Kidney tubule cell (primary cell): ENCODE measurements at regions not wholly inside any gene's neighbourhood (a gene's known extent, or its start where the extent isn't known, plus 50 kb on each side); places are given as distances from the start of the nearest gene placed in this dataset.
"Not testable (repeated sequence)": the region's sequence is repeated elsewhere in the genome, so short reads cannot be mapped to it uniquely, and the experiment has no call there.

Experiments used
- DNase-seq: peaks from one replicate; pipeline ENCODE4 v3.0.0-alpha.2; 2018; ENCODE audit warnings: low spot score

GRCh38 chrX:18102006-18102405 is 118.7 kb downstream of the BEND2 start:
- DNase-seq: no peak

GRCh38 chrX:18101087-18101486 is 119.6 kb downstream of the BEND2 start:
- no peak for DNase-seq

GRCh38 chrX:18099745-18100144 is 120.9 kb downstream of the BEND2 start:
- peak; percentile 18 for DNase-seq

- DNase-seq: no peak
These were observed 121.9 kb downstream of the BEND2 start for GRCh38 chrX:18098763-18099162.

- no peak for DNase-seq
These were observed 144.3 kb downstream of the BEND2 start for GRCh38 chrX:18076434-18076833.

- DNase-seq: no peak
These were observed 145.1 kb downstream of the BEND2 start for GRCh38 chrX:18075603-18076002.

- not testable (repeated sequence) for DNase-seq
These were observed 152.6 kb downstream of the BEND2 start for GRCh38 chrX:18068045-18068444.

- DNase-seq: no peak
These were observed 154.7 kb downstream of the BEND2 start for GRCh38 chrX:18065956-18066355.

GRCh38 chrX:18051690-18052089 is 169.0 kb downstream of the BEND2 start:
- no peak for DNase-seq

- no peak for DNase-seq
These were observed 173.2 kb downstream of the BEND2 start for GRCh38 chrX:18047491-18047890.

- no peak for DNase-seq
These were observed 175.2 kb downstream of the BEND2 start for GRCh38 chrX:18045436-18045835.

- DNase-seq: no peak
These were observed 177.9 kb downstream of the BEND2 start for GRCh38 chrX:18042776-18043175.

- DNase-seq: peak; percentile 12
These were observed 179.0 kb downstream of the BEND2 start for GRCh38 chrX:18041656-18042055.

- DNase-seq: no peak
These were observed 177.9 kb upstream of the RAI2 start for GRCh38 chrX:18039023-18039422.

GRCh38 chrX:18036394-18036793 is 175.3 kb upstream of the RAI2 start:
- no peak for DNase-seq

GRCh38 chrX:18034945-18035344 is 173.8 kb upstream of the RAI2 start:
- no peak for DNase-seq

- no peak for DNase-seq
These were observed 173.4 kb upstream of the RAI2 start for GRCh38 chrX:18034504-18034903.

GRCh38 chrX:18032486-18033221 is 171.6 kb upstream of the RAI2 start:
- DNase-seq: no peak

GRCh38 chrX:18031726-18032375 is 170.8 kb upstream of the RAI2 start:
- DNase-seq: peak; percentile 24

GRCh38 chrX:18030656-18031055 is 169.6 kb upstream of the RAI2 start:
- DNase-seq: not testable (repeated sequence)

- DNase-seq: peak; percentile 34
These were observed 165.1 kb upstream of the RAI2 start for GRCh38 chrX:18026166-18026565.

- no peak for DNase-seq
These were observed 156.3 kb upstream of the RAI2 start for GRCh38 chrX:18017411-18017810.

- no peak for DNase-seq
These were observed 155.8 kb upstream of the RAI2 start for GRCh38 chrX:18016941-18017340.

GRCh38 chrX:18010253-18010652 is 149.2 kb upstream of the RAI2 start:
- DNase-seq: no peak
